HepG2 (cell line): ENCODE measurements at regions not wholly inside any gene's neighbourhood (a gene's known extent, or its start where the extent isn't known, plus 50 kb on each side); places are given as distances from the start of the nearest gene placed in this dataset.

ENCODE experiments used
- ATAC-seq: fragments of 200-7000 bp; cut with Tn5 transposase; 3 replicates; pipeline ENCODE4 v1.9.1; 2020; ENCODE audit warnings: mild to moderate bottlenecking, moderate library complexity
- BruUV-seq: library from RNA; stranded (reverse); fragments of 400-500 nt; replicated peaks from 2 replicates; lab custom pipeline; 2021; lab: Mats Ljungman, UMichigan
- CTCF ChIA-PET: fragments of 300-600 bp; formaldehyde crosslinking; extraction: SDS; loops from one replicate; lab custom pipeline; 2021; ENCODE audit warnings: low total read pairs, inconsistent platforms, low intra/inter-chr PET ratio; lab: Yijun Ruan, JAX
- POLR2A ChIA-PET: fragments of 350-600 bp; sonication (Branson Sonifier 250); formaldehyde crosslinking; loops from one replicate; lab custom pipeline; 2020; ENCODE audit warnings: antibody characterized with exemption, inconsistent platforms; lab: Yijun Ruan, JAX
- DNase-seq: peaks from one replicate; pipeline ENCODE4 v3.0.0-alpha.2; 2015; ENCODE audit warnings: low spot score
- FAIRE-seq: peaks from 3 replicates; lab custom pipeline; 2011; peaks lifted over from hg19 to GRCh38; lab: Jason Lieb, UNC
- H2AFZ ChIP-seq: one replicate; pipeline ENCODE4 v1.6.1; 2011; ENCODE audit warnings: low read length, inconsistent platforms
- H3K27ac ChIP-seq: fragments of 300-600 bp; 3 replicates; pipeline ENCODE4 v1.8.0; 2011; ENCODE audit warnings: mixed run types, mild to moderate bottlenecking, mixed read lengths, low read length, inconsistent platforms; ENCODE audit not compliant: insufficient read depth; ENCODE audit errors: extremely low read length
- H3K27me3 ChIP-seq, 2 experiments: fragments of 200-600 bp in 1 of 2; 2 replicates in 1 of 2; 3 replicates in 1 of 2; pipeline versions ENCODE4 v1.6.0 to v1.8.0; 2011; ENCODE audit warnings: low read length in 2 of 2, mild to moderate bottlenecking in 2 of 2, moderate library complexity in 2 of 2, inconsistent platforms in 1 of 2; ENCODE audit not compliant: insufficient read depth in 2 of 2, control insufficient read depth in 1 of 2
- H3K36me3 ChIP-seq, 2 experiments: fragments of 200-600 bp in 1 of 2; replicated peaks in 1 of 2; 2 replicates in 1 of 2; 3 replicates in 1 of 2; pipeline versions ENCODE4 v1.5.1 to v1.8.0; 2011; ENCODE audit warnings: low read length in 2 of 2, inconsistent platforms in 1 of 2; ENCODE audit not compliant: insufficient read depth in 2 of 2, control insufficient read depth in 1 of 2
- H3K4me1 ChIP-seq: 2 replicates; pipeline ENCODE4 v1.5.1; 2012; ENCODE audit warnings: low read length, inconsistent platforms; ENCODE audit not compliant: insufficient read depth
- H3K4me2 ChIP-seq: 2 replicates; pipeline ENCODE4 v1.6.0; 2011; ENCODE audit warnings: low read depth, low read length, inconsistent platforms
- H3K4me3 ChIP-seq, 3 experiments: fragments of 200-600 bp in 1 of 3; sonication (generic), shearing (Covaris generic) in 1 of 3; replicated peaks in 1 of 3; 2 replicates each; pipeline ENCODE4 v1.5.1; 2011 to 2016; ENCODE audit warnings: low read length in 3 of 3, inconsistent platforms in 2 of 3, low read depth in 2 of 3, mild to moderate bottlenecking in 2 of 3, control low read depth in 1 of 3, mixed read lengths in 1 of 3; ENCODE audit not compliant: insufficient read depth in 1 of 3
- H3K79me2 ChIP-seq: one replicate; pipeline ENCODE4 v1.6.1; 2011; ENCODE audit warnings: low read length, inconsistent platforms; ENCODE audit not compliant: insufficient read depth
- H3K9ac ChIP-seq: 2 replicates; pipeline ENCODE4 v1.6.0; 2011; ENCODE audit warnings: mild to moderate bottlenecking, low read depth, low read length, inconsistent platforms; ENCODE audit not compliant: insufficient read depth
- H3K9me3 ChIP-seq: 2 replicates; pipeline ENCODE4 v1.5.1; 2012; ENCODE audit warnings: mild to moderate bottlenecking, low read length
- H4K20me1 ChIP-seq: 2 replicates; pipeline ENCODE4 v1.6.0; 2011; ENCODE audit warnings: inconsistent platforms, mild to moderate bottlenecking, low read length, moderate library complexity; ENCODE audit not compliant: insufficient read depth
- MTA3 ChIP-seq: sonication (generic); formaldehyde crosslinking; IDR thresholded peaks from 2 replicates; pipeline ENCODE4 v1.4.0; 2020; ENCODE audit warnings: missing genetic modification reagents
- ONECUT2 ChIP-seq: sonication (generic); formaldehyde crosslinking; IDR thresholded peaks from 2 replicates; pipeline ENCODE4 v1.4.0; 2020; ENCODE audit warnings: missing genetic modification reagents
- STAT5B ChIP-seq: sonication (generic); formaldehyde crosslinking; IDR thresholded peaks from 2 replicates; pipeline ENCODE4 v1.4.0; 2020; ENCODE audit warnings: missing genetic modification reagents
- TAF15 ChIP-seq: fragments of 200-400 bp; formaldehyde crosslinking; IDR thresholded peaks from one replicate; pipeline ENCODE4 v1.6.1; 2018; ENCODE audit warnings: mild to moderate bottlenecking, low read depth, low read length; ENCODE audit not compliant: poor library complexity, severe bottlenecking
- WGBS: methylation state at CpG from one replicate; pipeline ENCODE4 v1.1.6; 2017; ENCODE audit warnings: low lambda C conversion rate; 5-methylcytosine and 5-hydroxymethylcytosine counted together
- in situ Hi-C: cut with HindIII; loops from 2 replicates; pipeline ENCODE4 v1.10.0; 2017; ENCODE audit warnings: low pct_unique_long_range_greater_than_20kb; ENCODE audit not compliant: extremely low pct_ligation_motif_present
- intact Hi-C: fragments of 100-400 bp; cut with micrococcal nuclease; formaldehyde crosslinking; loops from one replicate; pipeline ENCODE4 v1.10.0; 2022; ENCODE audit not compliant: unreplicated experiment
- TF ChIP-seq, protein P1 (sequence below): sonication (generic); formaldehyde crosslinking; IDR thresholded peaks from 2 replicates; pipeline ENCODE4 v1.5.1; 2020; ENCODE audit warnings: mild to moderate bottlenecking, missing genetic modification reagents
- TF ChIP-seq, protein P2 (sequence below): sonication (generic); formaldehyde crosslinking; IDR thresholded peaks from 2 replicates; pipeline ENCODE4 v1.4.0; 2020; ENCODE audit warnings: missing genetic modification reagents
- TF ChIP-seq, protein P3 (sequence below): sonication (generic); formaldehyde crosslinking; IDR thresholded peaks from 2 replicates; pipeline ENCODE4 v1.8.1; 2023; ENCODE audit warnings: missing genetic modification reagents, inconsistent platforms, borderline replicate concordance

GRCh38 chr7:157077986-157078644 is 60.6 kb upstream of the UBE3C start:
- TF ChIP-seq MTA3 (CRISPR knock-in tag) (no peak), TAF15 (no peak), ONECUT2 (CRISPR knock-in tag) (no peak), STAT5B (CRISPR knock-in tag) (no peak)
- TF ChIP-seq, protein P1, sequence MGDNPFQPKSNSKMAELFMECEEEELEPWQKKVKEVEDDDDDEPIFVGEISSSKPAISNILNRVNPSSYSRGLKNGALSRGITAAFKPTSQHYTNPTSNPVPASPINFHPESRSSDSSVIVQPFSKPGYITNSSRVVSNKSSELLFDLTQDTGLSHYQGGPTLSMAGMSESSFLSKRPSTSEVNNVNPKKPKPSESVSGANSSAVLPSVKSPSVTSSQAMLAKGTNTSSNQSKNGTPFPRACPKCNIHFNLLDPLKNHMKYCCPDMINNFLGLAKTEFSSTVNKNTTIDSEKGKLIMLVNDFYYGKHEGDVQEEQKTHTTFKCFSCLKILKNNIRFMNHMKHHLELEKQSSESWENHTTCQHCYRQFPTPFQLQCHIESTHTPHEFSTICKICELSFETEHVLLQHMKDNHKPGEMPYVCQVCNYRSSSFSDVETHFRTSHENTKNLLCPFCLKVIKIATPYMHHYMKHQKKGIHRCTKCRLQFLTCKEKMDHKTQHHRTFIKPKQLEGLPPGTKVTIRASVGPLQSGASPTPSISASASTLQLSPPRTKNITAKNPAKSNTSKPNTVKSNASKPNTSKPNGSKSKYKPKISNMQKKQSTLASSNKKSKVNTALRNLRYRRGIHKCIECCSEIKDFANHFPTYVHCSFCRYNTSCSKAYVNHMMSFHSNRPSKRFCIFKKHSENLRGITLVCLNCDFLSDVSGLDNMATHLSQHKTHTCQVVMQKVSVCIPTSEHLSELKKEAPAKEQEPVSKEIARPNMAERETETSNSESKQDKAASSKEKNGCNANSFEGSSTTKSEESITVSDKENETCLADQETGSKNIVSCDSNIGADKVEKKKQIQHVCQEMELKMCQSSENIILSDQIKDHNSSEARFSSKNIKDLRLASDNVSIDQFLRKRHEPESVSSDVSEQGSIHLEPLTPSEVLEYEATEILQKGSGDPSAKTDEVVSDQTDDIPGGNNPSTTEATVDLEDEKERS = no peak
- TF ChIP-seq, protein P2, sequence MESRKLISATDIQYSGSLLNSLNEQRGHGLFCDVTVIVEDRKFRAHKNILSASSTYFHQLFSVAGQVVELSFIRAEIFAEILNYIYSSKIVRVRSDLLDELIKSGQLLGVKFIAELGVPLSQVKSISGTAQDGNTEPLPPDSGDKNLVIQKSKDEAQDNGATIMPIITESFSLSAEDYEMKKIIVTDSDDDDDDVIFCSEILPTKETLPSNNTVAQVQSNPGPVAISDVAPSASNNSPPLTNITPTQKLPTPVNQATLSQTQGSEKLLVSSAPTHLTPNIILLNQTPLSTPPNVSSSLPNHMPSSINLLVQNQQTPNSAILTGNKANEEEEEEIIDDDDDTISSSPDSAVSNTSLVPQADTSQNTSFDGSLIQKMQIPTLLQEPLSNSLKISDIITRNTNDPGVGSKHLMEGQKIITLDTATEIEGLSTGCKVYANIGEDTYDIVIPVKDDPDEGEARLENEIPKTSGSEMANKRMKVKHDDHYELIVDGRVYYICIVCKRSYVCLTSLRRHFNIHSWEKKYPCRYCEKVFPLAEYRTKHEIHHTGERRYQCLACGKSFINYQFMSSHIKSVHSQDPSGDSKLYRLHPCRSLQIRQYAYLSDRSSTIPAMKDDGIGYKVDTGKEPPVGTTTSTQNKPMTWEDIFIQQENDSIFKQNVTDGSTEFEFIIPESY (CRISPR knock-in tag) = no peak
- TF ChIP-seq, protein P3, sequence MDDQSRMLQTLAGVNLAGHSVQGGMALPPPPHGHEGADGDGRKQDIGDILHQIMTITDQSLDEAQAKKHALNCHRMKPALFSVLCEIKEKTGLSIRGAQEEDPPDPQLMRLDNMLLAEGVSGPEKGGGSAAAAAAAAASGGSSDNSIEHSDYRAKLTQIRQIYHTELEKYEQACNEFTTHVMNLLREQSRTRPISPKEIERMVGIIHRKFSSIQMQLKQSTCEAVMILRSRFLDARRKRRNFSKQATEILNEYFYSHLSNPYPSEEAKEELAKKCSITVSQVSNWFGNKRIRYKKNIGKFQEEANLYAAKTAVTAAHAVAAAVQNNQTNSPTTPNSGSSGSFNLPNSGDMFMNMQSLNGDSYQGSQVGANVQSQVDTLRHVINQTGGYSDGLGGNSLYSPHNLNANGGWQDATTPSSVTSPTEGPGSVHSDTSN (CRISPR knock-in tag) = no peak
- Histone ChIP-seq H3K9ac (no peak overlapping the region), H3K4me1 (no peaks in the 10 kb centered on the region), H3K79me2 (no peaks in the 10 kb centered on the region), H3K27ac (no peak overlapping the region), H3K27me3 (peaks cover 2 to 64% of the 10 kb centered on the region in 2 experiments; a peak in 4 of 5 replicates), H3K9me3 (no peaks in the 10 kb centered on the region), H2AFZ (no peak overlapping the region), H4K20me1 (no peaks in the 10 kb centered on the region), H3K4me2 (no peak overlapping the region), H3K36me3 (no peaks in the 10 kb centered on the region), H3K4me3 (no peak overlapping the region)
- no peak for ATAC-seq
- POLR2A ChIA-PET = no interaction called here
- CTCF ChIA-PET = no interaction called here
- in situ Hi-C loops = no loop called here
- DNase-seq = no peak
- no peak for FAIRE-seq
- intact Hi-C loops = no loop called here
- WGBS = 60% methylated on average over 30 of the region's 44 CpGs
- BruUV-seq = no TSS peak
